Activated naive CD8-positive, alpha-beta T cell (primary cell): ENCODE measurements at regions not wholly inside any gene's neighbourhood (a gene's known extent, or its start where the extent isn't known, plus 50 kb on each side); places are given as distances from the start of the nearest gene placed in this dataset.

Source experiments
- H3K27ac Mint-ChIP-seq: one replicate; pipeline ENCODE4 v1.8.0; 2021; ENCODE audit warnings: mixed read lengths
- H3K27me3 Mint-ChIP-seq: one replicate; pipeline ENCODE4 v1.8.0; 2021; ENCODE audit warnings: mixed read lengths
- H3K36me3 Mint-ChIP-seq: one replicate; pipeline ENCODE4 v1.8.0; 2021; ENCODE audit warnings: mixed read lengths
- H3K4me1 Mint-ChIP-seq: one replicate; pipeline ENCODE4 v1.8.0; 2021; ENCODE audit warnings: low read depth, mixed read lengths
- H3K4me3 Mint-ChIP-seq: one replicate; pipeline ENCODE4 v1.8.0; 2021; ENCODE audit warnings: mild to moderate bottlenecking, mixed read lengths
- H3K9me3 Mint-ChIP-seq: one replicate; pipeline ENCODE4 v1.8.0; 2021; ENCODE audit warnings: low read depth, mixed read lengths

- Mint-ChIP-seq H3K4me1 (no peaks in the 10 kb centered on the region), H3K27ac (no peak overlapping the region), H3K9me3 (no peaks in the 10 kb centered on the region), H3K27me3 (peaks cover 14% of the 10 kb centered on the region), H3K4me3 (no peak overlapping the region), H3K36me3 (no peaks in the 10 kb centered on the region)
Measured at GRCh38 chr7:121578669-121579068, 182.6 kb upstream of the FAM3C start.

- Mint-ChIP-seq H3K36me3 (no peaks in the 10 kb centered on the region), H3K27me3 (peaks cover 16% of the 10 kb centered on the region), H3K4me1 (no peaks in the 10 kb centered on the region), H3K4me3 (no peak overlapping the region), H3K9me3 (no peaks in the 10 kb centered on the region), H3K27ac (no peak overlapping the region)
Measured at GRCh38 chr7:121576148-121576917, 180.2 kb upstream of the FAM3C start.

GRCh38 chr7:121575194-121575765, 179.2 kb upstream of the FAM3C start:
- Mint-ChIP-seq H3K4me3 (no peak overlapping the region), H3K9me3 (no peaks in the 10 kb centered on the region), H3K27me3 (peaks cover 16% of the 10 kb centered on the region), H3K27ac (no peak overlapping the region), H3K36me3 (no peaks in the 10 kb centered on the region), H3K4me1 (no peaks in the 10 kb centered on the region)

- Mint-ChIP-seq H3K36me3 (no peaks in the 10 kb centered on the region), H3K4me3 (no peak overlapping the region), H3K27ac (no peak overlapping the region), H3K4me1 (no peaks in the 10 kb centered on the region), H3K27me3 (peaks cover 11% of the 10 kb centered on the region), H3K9me3 (no peaks in the 10 kb centered on the region)
Measured at GRCh38 chr7:121574109-121574508, 178.0 kb upstream of the FAM3C start.

- Mint-ChIP-seq H3K36me3 (no peaks in the 10 kb centered on the region), H3K9me3 (no peaks in the 10 kb centered on the region), H3K4me3 (no peak overlapping the region), H3K4me1 (no peaks in the 10 kb centered on the region), H3K27ac (no peak overlapping the region), H3K27me3 (peaks cover 8% of the 10 kb centered on the region)
Measured at GRCh38 chr7:121572615-121573014, 176.5 kb upstream of the FAM3C start.

- H3K27me3 Mint-ChIP-seq, result peaks cover 6% of the 10 kb centered on the region
- no peak overlapping the region for H3K4me3 Mint-ChIP-seq
- H3K9me3 Mint-ChIP-seq, result no peaks in the 10 kb centered on the region
- no peaks in the 10 kb centered on the region for H3K36me3 Mint-ChIP-seq
- no peaks in the 10 kb centered on the region for H3K4me1 Mint-ChIP-seq
- no peak overlapping the region for H3K27ac Mint-ChIP-seq
Measured at GRCh38 chr7:121570365-121570764, 174.3 kb upstream of the FAM3C start.

- no peak overlapping the region for H3K4me3 Mint-ChIP-seq
- H3K9me3 Mint-ChIP-seq, result no peaks in the 10 kb centered on the region
- no peaks in the 10 kb centered on the region for H3K36me3 Mint-ChIP-seq
- no peaks in the 10 kb centered on the region for H3K4me1 Mint-ChIP-seq
- no peak overlapping the region for H3K27ac Mint-ChIP-seq
- H3K27me3 Mint-ChIP-seq, result no peaks in the 10 kb centered on the region
Measured at GRCh38 chr7:121563177-121563576, 167.1 kb upstream of the FAM3C start.

- Mint-ChIP-seq H3K27ac (no peak overlapping the region), H3K4me3 (no peak overlapping the region), H3K9me3 (no peaks in the 10 kb centered on the region), H3K4me1 (no peaks in the 10 kb centered on the region), H3K27me3 (no peaks in the 10 kb centered on the region), H3K36me3 (no peaks in the 10 kb centered on the region)
Measured at GRCh38 chr7:121562259-121562658, 166.2 kb upstream of the FAM3C start.

- no peaks in the 10 kb centered on the region for H3K27me3 Mint-ChIP-seq
- H3K9me3 Mint-ChIP-seq, result no peaks in the 10 kb centered on the region
- no peak overlapping the region for H3K4me3 Mint-ChIP-seq
- H3K27ac Mint-ChIP-seq, result no peak overlapping the region
- no peaks in the 10 kb centered on the region for H3K4me1 Mint-ChIP-seq
- no peaks in the 10 kb centered on the region for H3K36me3 Mint-ChIP-seq
Measured at GRCh38 chr7:121561717-121562116, 165.6 kb upstream of the FAM3C start.

- Mint-ChIP-seq H3K36me3 (no peaks in the 10 kb centered on the region), H3K4me3 (no peak overlapping the region), H3K9me3 (no peaks in the 10 kb centered on the region), H3K27me3 (no peaks in the 10 kb centered on the region), H3K27ac (no peak overlapping the region), H3K4me1 (no peaks in the 10 kb centered on the region)
Measured at GRCh38 chr7:121560267-121560990, 164.3 kb upstream of the FAM3C start.

GRCh38 chr7:121558288-121558687, 162.2 kb upstream of the FAM3C start:
- Mint-ChIP-seq H3K27ac (no peak overlapping the region), H3K9me3 (no peaks in the 10 kb centered on the region), H3K27me3 (no peaks in the 10 kb centered on the region), H3K4me3 (no peak overlapping the region), H3K4me1 (no peaks in the 10 kb centered on the region), H3K36me3 (no peaks in the 10 kb centered on the region)

- H3K27ac Mint-ChIP-seq, result no peak overlapping the region
- no peaks in the 10 kb centered on the region for H3K4me1 Mint-ChIP-seq
- H3K4me3 Mint-ChIP-seq, result no peak overlapping the region
Measured at GRCh38 chr7:121557034-121557892, 161.2 kb upstream of the FAM3C start.

GRCh38 chr7:121555558-121555957, 159.4 kb upstream of the FAM3C start:
- Mint-ChIP-seq H3K27me3 (no peaks in the 10 kb centered on the region), H3K27ac (no peak overlapping the region), H3K4me1 (no peaks in the 10 kb centered on the region), H3K36me3 (no peaks in the 10 kb centered on the region), H3K9me3 (no peaks in the 10 kb centered on the region), H3K4me3 (no peak overlapping the region)

More at GRCh38 chr7:121557034-121557892, 161.2 kb upstream of the FAM3C start:
- Mint-ChIP-seq H3K27me3 (no peaks in the 10 kb centered on the region), H3K36me3 (no peaks in the 10 kb centered on the region), H3K9me3 (no peaks in the 10 kb centered on the region)

- H3K9me3 Mint-ChIP-seq, result no peaks in the 10 kb centered on the region
- no peak overlapping the region for H3K27ac Mint-ChIP-seq
- H3K27me3 Mint-ChIP-seq, result no peaks in the 10 kb centered on the region
- peaks cover 3% of the 10 kb centered on the region for H3K36me3 Mint-ChIP-seq
- peaks cover 26% of the 10 kb centered on the region for H3K4me1 Mint-ChIP-seq
- H3K4me3 Mint-ChIP-seq, result no peak overlapping the region
Measured at GRCh38 chr7:121547544-121548092, 151.5 kb upstream of the FAM3C start.
